PFSK-1 (cell line): ENCODE measurements at regions not wholly inside any gene's neighbourhood (a gene's known extent, or its start where the extent isn't known, plus 50 kb on each side); places are given as distances from the start of the nearest gene placed in this dataset.

ENCODE experiments used
- FOXP2 ChIP-seq: optimal IDR thresholded peaks from 2 replicates; pipeline ENCODE3; 2011; ENCODE audit warnings: borderline replicate concordance, control low read depth, inconsistent platforms; ENCODE audit not compliant: insufficient read depth; ENCODE audit errors: extremely low read length, extremely low read depth
- POLR2AphosphoS5 ChIP-seq: IDR thresholded peaks from 2 replicates; pipeline ENCODE4 v1.6.1; 2012; ENCODE audit warnings: low read depth, mild to moderate bottlenecking, control low read depth, low read length, moderate library complexity
- SIN3A ChIP-seq: IDR thresholded peaks from 2 replicates; pipeline ENCODE4 v1.6.1; 2012; ENCODE audit warnings: mild to moderate bottlenecking, low read length, moderate library complexity, borderline replicate concordance; ENCODE audit not compliant: insufficient read depth
- TAF1 ChIP-seq: IDR thresholded peaks from 2 replicates; pipeline ENCODE4 v1.6.1; 2012; ENCODE audit warnings: low read length, control low read depth, borderline replicate concordance; ENCODE audit not compliant: insufficient read depth
- TF ChIP-seq, protein P1 (sequence below), 2 experiments: IDR thresholded peaks; 2 replicates each; pipeline versions ENCODE4 v1.6.1 to v1.8.0; 2011 to 2012; ENCODE audit warnings: low read depth in 2 of 2, low read length in 2 of 2, control low read depth in 1 of 2, inconsistent platforms in 1 of 2, mild to moderate bottlenecking in 1 of 2, moderate library complexity in 1 of 2; ENCODE audit not compliant: insufficient read depth in 1 of 2

DNA sequence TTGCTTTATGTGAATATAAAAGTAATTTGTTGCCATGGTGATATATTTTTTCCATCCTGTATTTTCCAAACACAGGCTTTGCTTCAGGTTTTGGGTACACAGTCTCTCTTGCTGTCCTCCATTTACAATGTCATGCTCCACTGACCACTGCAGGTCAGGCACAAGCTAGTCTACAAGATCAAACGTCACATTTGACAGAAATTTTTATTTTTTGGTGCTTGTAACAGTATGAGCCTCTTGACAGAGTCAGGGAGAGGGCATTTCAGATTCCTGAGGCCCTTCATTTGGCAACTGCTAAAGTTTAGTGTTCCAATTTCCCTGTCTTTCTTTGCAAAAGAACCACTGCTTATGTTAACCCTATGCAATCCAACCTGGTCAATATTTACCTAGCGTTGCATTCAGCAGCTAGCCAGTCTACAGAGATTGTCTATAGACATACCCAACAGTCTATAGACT lies 175.0 kb downstream of the RFC3 start:
- TF ChIP-seq POLR2AphosphoS5 (no peak), FOXP2 (no peak), TAF1 (no peak), SIN3A (no peak)
- TF ChIP-seq, protein P1, sequence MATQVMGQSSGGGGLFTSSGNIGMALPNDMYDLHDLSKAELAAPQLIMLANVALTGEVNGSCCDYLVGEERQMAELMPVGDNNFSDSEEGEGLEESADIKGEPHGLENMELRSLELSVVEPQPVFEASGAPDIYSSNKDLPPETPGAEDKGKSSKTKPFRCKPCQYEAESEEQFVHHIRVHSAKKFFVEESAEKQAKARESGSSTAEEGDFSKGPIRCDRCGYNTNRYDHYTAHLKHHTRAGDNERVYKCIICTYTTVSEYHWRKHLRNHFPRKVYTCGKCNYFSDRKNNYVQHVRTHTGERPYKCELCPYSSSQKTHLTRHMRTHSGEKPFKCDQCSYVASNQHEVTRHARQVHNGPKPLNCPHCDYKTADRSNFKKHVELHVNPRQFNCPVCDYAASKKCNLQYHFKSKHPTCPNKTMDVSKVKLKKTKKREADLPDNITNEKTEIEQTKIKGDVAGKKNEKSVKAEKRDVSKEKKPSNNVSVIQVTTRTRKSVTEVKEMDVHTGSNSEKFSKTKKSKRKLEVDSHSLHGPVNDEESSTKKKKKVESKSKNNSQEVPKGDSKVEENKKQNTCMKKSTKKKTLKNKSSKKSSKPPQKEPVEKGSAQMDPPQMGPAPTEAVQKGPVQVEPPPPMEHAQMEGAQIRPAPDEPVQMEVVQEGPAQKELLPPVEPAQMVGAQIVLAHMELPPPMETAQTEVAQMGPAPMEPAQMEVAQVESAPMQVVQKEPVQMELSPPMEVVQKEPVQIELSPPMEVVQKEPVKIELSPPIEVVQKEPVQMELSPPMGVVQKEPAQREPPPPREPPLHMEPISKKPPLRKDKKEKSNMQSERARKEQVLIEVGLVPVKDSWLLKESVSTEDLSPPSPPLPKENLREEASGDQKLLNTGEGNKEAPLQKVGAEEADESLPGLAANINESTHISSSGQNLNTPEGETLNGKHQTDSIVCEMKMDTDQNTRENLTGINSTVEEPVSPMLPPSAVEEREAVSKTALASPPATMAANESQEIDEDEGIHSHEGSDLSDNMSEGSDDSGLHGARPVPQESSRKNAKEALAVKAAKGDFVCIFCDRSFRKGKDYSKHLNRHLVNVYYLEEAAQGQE (IDR thresholded peaks at IDR 0.05; ENCODE audit: insufficient read depth in 1 of 2, low read depth in 2 of 2, low read length in 2 of 2), result no peak

GRCh38 chr13:33994198-33994597 lies 176.2 kb downstream of the RFC3 start:
- TF ChIP-seq, protein P1 (IDR thresholded peaks at IDR 0.05; ENCODE audit: insufficient read depth in 1 of 2, low read depth in 2 of 2, low read length in 2 of 2), result no peak
- TF ChIP-seq TAF1 (no peak), FOXP2 (no peak), SIN3A (no peak), POLR2AphosphoS5 (no peak)

DNA sequence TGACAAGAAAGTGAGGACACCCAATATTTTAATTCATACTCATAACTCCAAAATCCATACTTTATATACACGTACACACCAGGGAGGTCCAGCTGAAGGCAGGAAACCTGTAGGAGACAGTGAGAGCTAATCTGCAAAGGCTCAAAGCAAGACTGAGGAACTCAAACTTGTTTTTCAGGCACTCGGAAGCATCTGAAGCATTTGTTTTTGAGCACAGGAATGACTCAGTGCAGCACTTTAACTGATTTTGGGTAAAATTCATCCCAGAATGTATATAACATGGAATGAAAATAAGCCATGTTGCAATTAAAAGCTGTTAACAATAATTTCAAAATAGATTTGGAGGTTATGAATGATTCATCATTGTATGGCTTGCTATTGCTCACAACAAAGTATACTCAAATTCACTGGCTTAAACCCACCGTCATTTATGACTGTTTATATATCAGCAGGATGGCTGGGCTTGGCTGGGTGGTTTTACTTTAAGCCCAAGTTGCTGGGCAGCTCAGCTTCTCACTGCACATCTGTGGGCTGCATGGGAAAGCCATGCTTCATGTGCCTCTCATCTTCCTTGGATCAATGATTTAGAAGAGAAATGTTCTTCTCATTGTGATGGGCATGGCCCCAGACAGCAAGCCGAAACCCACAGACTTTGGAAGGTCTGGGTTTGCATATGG lies 177.0 kb downstream of the RFC3 start:
- TF ChIP-seq FOXP2, result no peak
- TF ChIP-seq, protein P1 (IDR thresholded peaks at IDR 0.05; ENCODE audit: insufficient read depth in 1 of 2, low read depth in 2 of 2, low read length in 2 of 2), result no peak
- TF ChIP-seq SIN3A, result no peak
- TF ChIP-seq POLR2AphosphoS5, result no peak
- no peak for TF ChIP-seq TAF1

GRCh38 chr13:33996636-33997035 lies 178.7 kb downstream of the RFC3 start:
- TF ChIP-seq TAF1 (no peak), POLR2AphosphoS5 (no peak), FOXP2 (no peak), SIN3A (no peak)
- TF ChIP-seq, protein P1 (IDR thresholded peaks at IDR 0.05; ENCODE audit: insufficient read depth in 1 of 2, low read depth in 2 of 2, low read length in 2 of 2), result no peak

- TF ChIP-seq, protein P1 (IDR thresholded peaks at IDR 0.05; ENCODE audit: insufficient read depth in 1 of 2, low read depth in 2 of 2, low read length in 2 of 2), result no peak
- TF ChIP-seq SIN3A (no peak), TAF1 (no peak), POLR2AphosphoS5 (no peak), FOXP2 (no peak)
Observed at GRCh38 chr13:33997574-33997973, 179.6 kb downstream of the RFC3 start.
